Cardiac fibroblast (primary cell): ENCODE measurements at regions not wholly inside any gene's neighbourhood (a gene's known extent, or its start where the extent isn't known, plus 50 kb on each side); places are given as distances from the start of the nearest gene placed in this dataset.

Experiments used
- DNase-seq, 2 donors: peaks; one replicate each; pipeline versions ENCODE4 v3.0.0 to v3.0.0-alpha.2; 2010; ENCODE audit warnings: low read depth in 2 of 2
- H3K4me3 ChIP-seq, 2 donors: replicated peaks in 1 of 2; 1 replicate in 1 of 2; 2 replicates in 1 of 2; pipeline ENCODE4 v1.5.1; 2011; ENCODE audit warnings: low read depth in 2 of 2, low read length in 2 of 2, mild to moderate bottlenecking in 2 of 2, moderate library complexity in 1 of 2
- TF ChIP-seq, protein P1 (sequence below): IDR thresholded peaks from one replicate; pipeline ENCODE4 v1.5.1; 2011; ENCODE audit warnings: low read depth, mild to moderate bottlenecking, low read length, inconsistent platforms

DNA sequence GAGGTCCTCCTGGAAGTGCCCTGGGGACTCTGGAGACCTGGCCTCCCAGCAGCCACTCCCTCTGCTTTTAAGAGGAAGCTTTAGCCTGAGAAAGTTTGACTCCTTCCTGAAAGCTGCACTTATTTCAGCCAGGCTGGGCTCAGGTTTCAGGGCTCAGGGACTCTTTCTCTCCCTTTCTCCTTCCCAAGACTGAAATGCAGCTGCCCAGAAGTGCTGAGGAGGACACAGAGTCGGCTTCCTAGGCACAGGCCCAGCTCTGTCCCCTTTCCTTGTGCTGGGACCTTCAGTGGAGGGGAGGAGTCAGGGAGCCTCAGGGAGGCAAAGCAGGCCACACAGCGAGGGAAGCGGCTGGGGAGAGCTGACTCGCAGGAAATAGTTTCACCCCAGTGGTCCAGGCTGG lies 137.3 kb downstream of the NAV1 start:
- peak; percentile 33 to 37 for DNase-seq
- TF ChIP-seq, protein P1, sequence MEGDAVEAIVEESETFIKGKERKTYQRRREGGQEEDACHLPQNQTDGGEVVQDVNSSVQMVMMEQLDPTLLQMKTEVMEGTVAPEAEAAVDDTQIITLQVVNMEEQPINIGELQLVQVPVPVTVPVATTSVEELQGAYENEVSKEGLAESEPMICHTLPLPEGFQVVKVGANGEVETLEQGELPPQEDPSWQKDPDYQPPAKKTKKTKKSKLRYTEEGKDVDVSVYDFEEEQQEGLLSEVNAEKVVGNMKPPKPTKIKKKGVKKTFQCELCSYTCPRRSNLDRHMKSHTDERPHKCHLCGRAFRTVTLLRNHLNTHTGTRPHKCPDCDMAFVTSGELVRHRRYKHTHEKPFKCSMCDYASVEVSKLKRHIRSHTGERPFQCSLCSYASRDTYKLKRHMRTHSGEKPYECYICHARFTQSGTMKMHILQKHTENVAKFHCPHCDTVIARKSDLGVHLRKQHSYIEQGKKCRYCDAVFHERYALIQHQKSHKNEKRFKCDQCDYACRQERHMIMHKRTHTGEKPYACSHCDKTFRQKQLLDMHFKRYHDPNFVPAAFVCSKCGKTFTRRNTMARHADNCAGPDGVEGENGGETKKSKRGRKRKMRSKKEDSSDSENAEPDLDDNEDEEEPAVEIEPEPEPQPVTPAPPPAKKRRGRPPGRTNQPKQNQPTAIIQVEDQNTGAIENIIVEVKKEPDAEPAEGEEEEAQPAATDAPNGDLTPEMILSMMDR: no peak
- no peak overlapping the region for H3K4me3 ChIP-seq

DNA sequence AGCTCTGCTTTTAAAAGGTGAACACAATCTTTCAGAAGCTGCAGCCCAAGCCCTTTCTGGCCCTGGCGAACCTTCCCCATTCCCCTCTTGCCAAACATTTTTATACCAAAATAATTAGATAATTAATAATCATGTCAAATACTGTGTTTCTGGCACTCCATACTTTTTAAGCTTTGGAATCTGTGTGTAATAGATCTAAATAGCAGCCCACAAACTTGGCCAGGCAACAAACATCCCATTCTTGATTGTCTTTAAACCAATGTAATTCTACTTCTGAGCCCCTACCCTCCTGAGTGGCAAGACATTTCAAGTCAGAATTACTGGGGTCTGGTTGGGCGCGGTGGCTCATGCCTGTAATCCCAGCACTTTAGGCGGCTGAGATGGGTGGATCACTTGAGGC lies 137.7 kb downstream of the NAV1 start:
- no peak for DNase-seq
- no peak overlapping the region for H3K4me3 ChIP-seq
- TF ChIP-seq, protein P1: no peak

DNA sequence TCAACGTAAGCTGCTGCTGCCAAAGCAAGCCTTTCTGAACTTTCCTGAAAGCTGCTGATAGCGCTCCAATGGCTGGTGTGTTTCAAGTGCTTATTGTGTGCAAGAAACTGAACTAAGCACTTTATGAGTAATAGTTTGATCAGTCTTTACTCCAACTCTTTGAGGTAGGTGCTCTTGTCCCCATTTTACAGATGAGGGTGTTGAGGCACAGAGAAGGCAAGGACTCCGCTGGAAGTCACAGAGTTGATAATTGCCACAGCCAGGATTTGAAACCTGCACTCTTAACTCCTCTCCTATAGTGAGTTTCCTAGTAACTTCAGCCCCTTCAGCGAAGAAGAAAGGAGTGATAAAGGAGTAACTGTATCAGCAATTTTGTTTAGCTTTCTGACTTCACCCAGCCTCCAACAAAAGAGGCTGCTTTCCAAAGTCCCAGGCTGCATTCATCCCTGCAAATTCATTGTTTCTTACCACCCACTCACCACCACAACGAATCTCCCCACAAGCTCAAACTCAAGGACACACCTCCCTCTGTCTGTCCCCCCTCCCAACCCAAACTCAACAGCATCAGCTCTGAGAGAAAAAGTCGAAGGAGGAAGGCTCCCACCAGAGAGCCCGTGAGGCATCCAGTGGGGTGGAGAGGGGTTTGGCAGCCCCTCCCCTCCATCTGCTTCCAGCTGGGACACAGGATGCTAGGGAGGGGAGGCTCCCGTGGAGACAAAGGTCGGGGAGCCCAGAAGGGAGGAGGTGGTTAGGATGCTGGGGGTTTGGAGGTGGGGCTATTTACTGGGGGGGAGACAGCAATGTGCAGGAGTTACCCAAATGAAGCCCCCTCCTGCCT lies 139.6 kb downstream of the NAV1 start:
- no peak overlapping the region for H3K4me3 ChIP-seq
- TF ChIP-seq, protein P1: no peak
- peak in 1 of 2 donors; percentile 62 for DNase-seq

DNA sequence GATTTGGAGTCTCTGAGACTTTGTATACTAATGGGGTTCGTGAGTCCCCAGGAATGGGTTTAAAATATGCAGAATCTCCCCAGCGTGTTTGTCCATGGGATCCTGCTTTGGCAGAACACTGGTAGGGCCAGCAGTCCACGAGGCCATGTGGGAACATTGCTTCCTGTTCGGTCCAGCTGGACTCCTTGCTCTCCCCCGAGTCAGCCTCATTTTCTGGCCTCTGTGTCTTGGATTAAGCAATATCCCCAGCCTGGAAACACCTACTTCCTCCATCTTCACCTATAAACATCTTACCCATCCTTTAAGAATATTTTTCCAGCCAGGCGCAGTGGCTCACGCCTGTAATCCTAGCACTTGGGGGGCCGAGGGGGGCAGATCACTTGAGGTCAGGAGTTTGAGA lies 142.4 kb downstream of the NAV1 start:
- DNase-seq: peak in 1 of 2 donors; percentile 19
- TF ChIP-seq, protein P1: no peak
- H3K4me3 ChIP-seq: no peak overlapping the region

DNA sequence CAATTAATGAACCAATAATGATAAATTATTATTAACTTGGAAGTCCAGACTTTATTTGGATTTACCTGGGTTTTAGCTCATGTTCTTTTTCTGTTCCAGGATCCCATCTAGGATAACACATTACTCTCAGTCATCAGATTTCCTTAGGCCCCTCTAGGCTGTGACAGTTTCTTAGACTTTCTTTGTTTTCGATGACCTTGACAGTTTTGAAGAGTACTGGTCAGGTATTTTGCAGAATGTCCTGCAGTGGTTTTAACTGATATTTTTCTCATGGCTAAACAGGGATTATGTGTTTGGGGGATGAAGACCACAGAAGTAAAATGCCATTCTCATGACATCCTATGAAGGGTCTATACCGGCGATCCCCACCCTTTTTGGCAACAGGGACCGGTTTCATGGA lies 144.0 kb downstream of the NAV1 start:
- TF ChIP-seq, protein P1: no peak
- DNase-seq: no peak
- no peak overlapping the region for H3K4me3 ChIP-seq

DNA sequence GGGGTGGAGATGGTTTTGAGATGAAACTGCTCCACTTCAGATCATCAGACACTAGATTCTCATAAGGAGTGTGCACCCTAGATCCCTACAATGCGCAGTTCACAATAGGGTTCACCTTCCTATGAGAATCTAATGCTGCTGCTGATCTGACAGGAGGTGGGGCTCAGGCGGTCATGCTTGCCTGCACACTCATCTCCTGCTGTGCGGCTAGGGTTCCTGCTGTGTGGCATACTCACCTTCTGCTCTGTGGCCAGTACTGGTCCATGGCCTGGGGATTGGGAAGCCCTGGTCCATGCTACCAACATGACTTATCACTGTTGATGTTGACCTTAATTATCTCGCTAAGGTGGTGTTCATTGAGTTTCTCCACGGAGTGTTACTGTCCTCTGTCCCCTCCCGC lies 144.5 kb downstream of the NAV1 start:
- H3K4me3 ChIP-seq: no peak overlapping the region
- TF ChIP-seq, protein P1: no peak
- DNase-seq: no peak
